Heart left ventricle (tissue), 16 donors: ENCODE measurements at regions not wholly inside any gene's neighbourhood (a gene's known extent, or its start where the extent isn't known, plus 50 kb on each side); places are given as distances from the start of the nearest gene placed in this dataset.
"Not testable (repeated sequence)": the region's sequence is repeated elsewhere in the genome, so short reads cannot be mapped to it uniquely, and the experiment has no call there.

Source experiments
- ATAC-seq, 4 donors: fragments of 200-7000 bp; cut with Tn5 transposase; one replicate each; pipeline ENCODE4 v1.9.1; 2020 to 2022; ENCODE audit warnings: moderate library complexity in 4 of 4, mild to moderate bottlenecking in 3 of 4, moderate number of reproducible peaks in 1 of 4
- DNase-seq, 5 donors: peaks; one replicate each; pipeline ENCODE4 v3.0.0-alpha.2; 2020
- H3K27ac ChIP-seq, 12 donors: fragments of 200-600 bp; sonication (generic) in 4 of 12; one replicate each; pipeline versions ENCODE4 v1.5.0 to v1.8.0; 2016 to 2022; ENCODE audit warnings: mild to moderate bottlenecking in 2 of 12
- H3K27me3 ChIP-seq, 9 donors: fragments of 200-600 bp; sonication (generic) in 2 of 9; one replicate each; pipeline versions ENCODE4 v1.5.1 to v1.8.0; 2016 to 2022; ENCODE audit warnings: mild to moderate bottlenecking in 3 of 9
- H3K36me3 ChIP-seq, 9 donors: fragments of 200-600 bp; sonication (generic) in 2 of 9; one replicate each; pipeline versions ENCODE4 v1.5.0 to v1.8.0; 2018 to 2022; ENCODE audit warnings: mild to moderate bottlenecking in 2 of 9
- H3K4me1 ChIP-seq, 12 donors: fragments of 200-600 bp; sonication (generic) in 4 of 12; one replicate each; pipeline versions ENCODE4 v1.5.0 to v1.8.0; 2016 to 2022; ENCODE audit warnings: mild to moderate bottlenecking in 3 of 12
- H3K4me3 ChIP-seq, 12 donors: fragments of 200-600 bp; sonication (generic) in 4 of 12; one replicate each; pipeline versions ENCODE4 v1.5.0 to v1.8.0; 2017 to 2022; ENCODE audit warnings: mild to moderate bottlenecking in 9 of 12, moderate library complexity in 4 of 12
- H3K9me3 ChIP-seq, 12 donors: fragments of 200-600 bp; sonication (generic) in 4 of 12; one replicate each; pipeline versions ENCODE4 v1.5.0 to v1.8.0; 2016 to 2022; ENCODE audit warnings: mild to moderate bottlenecking in 1 of 12
- WGBS, 4 donors: extraction: QIAGEN DNeasy Blood & Tissue Kit in 2 of 4; methylation state at CpG; one replicate each; pipeline versions ENCODE4 v1.1.5 to v1.1.7; 2013 to 2018; 5-methylcytosine and 5-hydroxymethylcytosine counted together
- intact Hi-C, 10 donors: fragments of 100-400 bp; cut with DNase I; formaldehyde crosslinking; loops; one replicate each; pipeline versions ENCODE4 v1.11.1 to v1.14.2; 2022
- donor health status: ischemic (EF 13 %, LVEDD 7.1; RV severe dilation, severe dysfunction).
- donor health status: healthy with polysubstance abuse.
- donor health status: DM: no; HTN: yes; CAD: no.
- donor health status: DM: no; HTN: no; CAD: no.
- donor health status: ischemic (EF 25% LVEDD 6.9; RV normal size, moderate dysfunction).
- donor health status: ischemic (EF 25% LVEDD 5.7; RV mildly dilated, moderate dysfunction).
- donor health status: healthy.
- donor health status: DM: yes; HTN: yes; CAD: no.
- donor health status: ischemic (EF 35%, LVEDD 5.7; RV mildly dilated, moderate dysfunction).
- donor health status: nonischemic (EF 11% LVEDD 7.7; RV severe dilation, severe dysfunction).
- donor health status: DM: yes; HTN: yes; CAD: no.
- donor health status: PGD.
- donor health status: ischemic (EF 29% LVEDD 5.4; RV normal size, mild dysfunction).
- donor health status: nonischemic (EF 23%, LVEDD 6.1; RV moderate dilation, normal function).

GRCh38 chr15:32506787-32507186 lies 51.4 kb upstream of the GOLGA8O start:
- H3K36me3 ChIP-seq, H3K27me3 ChIP-seq, H3K9me3 ChIP-seq, ATAC-seq, DNase-seq, intact Hi-C loops, H3K4me1 ChIP-seq, H3K4me3 ChIP-seq, H3K27ac ChIP-seq: not testable (repeated sequence)
- no CpG with 5 or more reads among the region's 2 CpGs for WGBS, 4 donors

- H3K36me3 ChIP-seq, H3K4me3 ChIP-seq, H3K27ac ChIP-seq, intact Hi-C loops, H3K27me3 ChIP-seq, H3K4me1 ChIP-seq, ATAC-seq, H3K9me3 ChIP-seq, DNase-seq: not testable (repeated sequence)
- WGBS, 4 donors: no CpG with 5 or more reads among the region's 4 CpGs
These were observed 50.2 kb upstream of the GOLGA8O start for GRCh38 chr15:32505633-32506032.
